Effector memory CD8-positive, alpha-beta T cell (primary cell): ENCODE measurements at regions not wholly inside any gene's neighbourhood (a gene's known extent, or its start where the extent isn't known, plus 50 kb on each side); places are given as distances from the start of the nearest gene placed in this dataset.
"Not testable (repeated sequence)": the region's sequence is repeated elsewhere in the genome, so short reads cannot be mapped to it uniquely, and the experiment has no call there.

ENCODE experiments used
- ATAC-seq: fragments of 150-1000 bp; cut with Tn5 transposase; replicated peaks from 2 replicates; pipeline ENCODE4 v1.10.0; 2021; ENCODE audit warnings: mild to moderate bottlenecking, moderate library complexity
- DNase-seq, 3 experiments: peaks; one replicate each; pipeline ENCODE4 v3.0.0; 2021
- H3K27ac Mint-ChIP-seq, 2 donors: one replicate each; pipeline ENCODE4 v1.8.0; 2022; ENCODE audit warnings: mild to moderate bottlenecking in 2 of 2, mixed read lengths in 2 of 2, moderate library complexity in 2 of 2
- H3K27me3 Mint-ChIP-seq, 2 donors: one replicate each; pipeline ENCODE4 v1.8.0; 2022; ENCODE audit warnings: mixed read lengths in 2 of 2
- H3K36me3 Mint-ChIP-seq: one replicate; pipeline ENCODE4 v1.8.0; 2022; ENCODE audit warnings: mild to moderate bottlenecking, moderate library complexity, mixed read lengths; ENCODE audit not compliant: insufficient read depth
- H3K4me1 Mint-ChIP-seq, 2 donors: one replicate each; pipeline ENCODE4 v1.8.0; 2022; ENCODE audit warnings: low read depth in 2 of 2, mixed read lengths in 2 of 2
- H3K4me3 Mint-ChIP-seq, 2 donors: one replicate each; pipeline ENCODE4 v1.8.0; 2022; ENCODE audit warnings: mild to moderate bottlenecking in 2 of 2, mixed read lengths in 2 of 2, moderate library complexity in 2 of 2
- H3K9me3 Mint-ChIP-seq, 2 donors: one replicate each; pipeline ENCODE4 v1.8.0; 2022; ENCODE audit warnings: mixed read lengths in 2 of 2

DNA sequence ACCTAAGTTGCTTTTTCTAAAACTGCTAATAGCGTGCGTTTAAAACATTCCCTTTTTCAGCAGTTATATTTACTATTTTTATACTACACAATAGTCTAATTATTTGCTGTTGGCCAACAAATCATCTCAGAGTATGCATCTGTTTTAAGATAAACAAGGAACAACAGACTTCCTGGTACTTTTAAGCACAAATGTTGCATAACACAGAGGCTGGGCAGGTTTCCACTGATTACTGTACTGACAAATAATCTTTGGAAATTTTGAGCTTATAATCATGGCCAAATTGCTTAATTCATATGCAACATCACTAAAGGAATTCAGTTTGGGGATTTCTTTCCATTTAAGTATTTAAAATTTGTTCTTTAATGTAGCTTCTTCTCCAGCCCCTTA is 737.4 kb upstream of the SALL3 start:
- Mint-ChIP-seq H3K36me3 (no peaks in the 10 kb centered on the region), H3K27ac (no peak overlapping the region), H3K4me1 (no peaks in the 10 kb centered on the region), H3K27me3 (no peaks in the 10 kb centered on the region), H3K4me3 (no peak overlapping the region), H3K9me3 (peaks cover 4 to 16% of the 10 kb centered on the region in 2 donors)
- no peak for ATAC-seq
- DNase-seq, result no peak

DNA sequence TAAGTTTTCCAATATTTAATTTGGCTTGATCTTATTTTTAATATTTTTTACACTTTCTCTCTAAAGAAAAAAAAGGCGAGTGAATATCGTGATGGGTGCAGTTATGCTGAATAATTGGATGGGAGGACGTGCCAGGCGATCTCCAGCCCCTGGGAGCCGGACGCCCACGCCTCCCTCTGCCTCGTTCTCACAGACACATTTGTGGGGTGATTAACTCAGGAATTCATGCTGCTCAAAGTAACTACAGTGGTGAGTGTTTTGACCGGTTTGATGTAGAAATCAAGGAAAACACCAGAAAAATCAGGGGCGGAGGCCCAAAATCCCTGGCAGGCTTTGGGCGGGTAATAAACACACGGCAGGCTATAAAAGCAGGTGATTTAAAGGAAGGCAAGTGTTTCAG is 736.8 kb upstream of the SALL3 start:
- Mint-ChIP-seq H3K27me3 (no peaks in the 10 kb centered on the region), H3K4me1 (no peaks in the 10 kb centered on the region), H3K9me3 (peaks cover 4 to 16% of the 10 kb centered on the region in 2 donors), H3K27ac (no peak overlapping the region), H3K36me3 (no peaks in the 10 kb centered on the region), H3K4me3 (no peak overlapping the region)
- ATAC-seq (no peak), DNase-seq (no peak)

DNA sequence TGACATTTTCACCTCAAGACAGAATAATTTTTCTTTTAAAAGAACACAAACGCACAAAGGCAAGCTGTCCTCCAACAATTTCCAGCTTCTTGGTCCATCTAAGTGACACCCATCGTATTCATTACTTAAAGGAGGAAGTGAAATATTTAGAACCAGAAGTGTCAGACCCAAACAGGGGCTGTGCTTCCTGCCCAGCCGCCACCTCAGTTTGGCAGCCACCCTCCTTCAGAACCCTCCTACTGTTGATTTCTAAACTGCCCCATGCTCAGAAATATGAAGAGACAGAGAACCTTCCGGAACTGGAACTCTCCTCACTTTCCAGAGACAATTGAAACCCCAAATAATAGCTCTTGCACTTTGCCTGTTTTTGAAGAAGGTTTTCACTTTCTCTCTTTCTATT is 734.8 kb upstream of the SALL3 start:
- no peak for ATAC-seq
- Mint-ChIP-seq H3K4me1 (no peaks in the 10 kb centered on the region), H3K4me3 (no peak overlapping the region), H3K36me3 (no peaks in the 10 kb centered on the region), H3K27ac (no peak overlapping the region), H3K9me3 (peaks cover 0 to 9% of the 10 kb centered on the region in 2 donors), H3K27me3 (no peaks in the 10 kb centered on the region)
- DNase-seq, result no peak

DNA sequence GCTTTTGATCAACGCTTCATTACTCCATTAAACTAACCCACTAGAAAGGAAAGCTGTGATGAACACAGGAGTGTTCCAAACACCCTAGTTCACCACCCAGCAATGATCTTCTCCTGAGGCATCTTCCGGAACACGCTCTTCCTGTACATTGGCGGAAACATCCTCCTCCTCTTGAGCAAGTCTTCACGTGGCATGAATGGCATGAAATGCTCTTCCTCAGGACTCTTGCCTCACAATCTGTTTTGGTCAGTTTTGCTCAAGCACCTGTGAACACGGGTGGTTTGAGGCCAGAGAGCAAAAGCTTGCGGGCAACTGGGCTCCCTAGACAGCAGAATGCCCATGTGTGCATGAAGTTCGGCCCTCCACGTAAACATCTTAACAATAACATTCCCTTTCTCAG is 734.2 kb upstream of the SALL3 start:
- H3K4me1 Mint-ChIP-seq, result no peaks in the 10 kb centered on the region
- H3K36me3 Mint-ChIP-seq, result no peaks in the 10 kb centered on the region
- no peak overlapping the region for H3K4me3 Mint-ChIP-seq
- H3K27me3 Mint-ChIP-seq, result no peaks in the 10 kb centered on the region
- ATAC-seq (no peak), DNase-seq (no peak)
- H3K27ac Mint-ChIP-seq, result no peak overlapping the region
- peaks cover 0 to 9% of the 10 kb centered on the region in 2 donors for H3K9me3 Mint-ChIP-seq

DNA sequence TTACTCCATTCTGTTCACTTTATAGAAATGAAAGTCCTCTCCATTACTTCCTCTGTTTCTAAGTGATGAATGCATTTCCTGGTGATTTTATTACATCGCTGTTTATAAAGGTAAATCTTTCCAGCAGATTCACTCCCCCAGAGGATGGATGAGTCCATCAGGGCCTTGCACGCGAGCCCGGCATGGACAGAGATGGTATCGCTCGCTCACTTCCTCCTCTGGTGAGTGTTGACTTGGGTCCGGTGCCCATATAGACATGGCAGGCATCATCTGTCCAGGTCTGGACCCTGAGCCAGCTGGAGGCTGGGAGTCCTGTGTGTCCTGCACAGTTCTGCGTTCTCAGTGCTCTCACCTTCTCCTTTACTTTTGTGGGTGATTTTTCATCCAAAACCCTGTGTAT is 733.6 kb upstream of the SALL3 start:
- Mint-ChIP-seq H3K4me3 (no peak overlapping the region), H3K27me3 (no peaks in the 10 kb centered on the region), H3K9me3 (peaks cover 0 to 9% of the 10 kb centered on the region in 2 donors), H3K27ac (no peak overlapping the region), H3K4me1 (no peaks in the 10 kb centered on the region), H3K36me3 (no peaks in the 10 kb centered on the region)
- ATAC-seq, result no peak
- no peak for DNase-seq

DNA sequence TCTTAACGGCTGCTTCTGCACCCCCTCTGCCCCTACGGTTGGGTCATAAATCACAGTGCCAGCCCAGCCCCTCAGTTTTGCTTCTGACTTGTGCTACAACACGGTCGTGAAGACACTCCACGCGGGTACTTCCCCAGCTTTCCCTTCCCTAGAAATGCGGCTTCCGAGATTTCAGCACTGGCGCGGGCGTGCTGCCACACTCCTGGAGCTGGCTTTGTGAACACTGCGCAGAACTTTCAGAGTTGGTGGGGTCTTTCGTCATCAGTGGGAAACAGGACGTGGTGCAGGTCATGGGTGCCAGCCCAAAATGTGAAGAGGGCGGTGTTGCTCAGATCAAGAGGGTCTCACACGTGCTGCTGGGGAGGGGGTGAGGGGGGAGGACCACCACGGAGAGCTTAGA is 733.0 kb upstream of the SALL3 start:
- H3K4me3 Mint-ChIP-seq, result no peak overlapping the region

DNA sequence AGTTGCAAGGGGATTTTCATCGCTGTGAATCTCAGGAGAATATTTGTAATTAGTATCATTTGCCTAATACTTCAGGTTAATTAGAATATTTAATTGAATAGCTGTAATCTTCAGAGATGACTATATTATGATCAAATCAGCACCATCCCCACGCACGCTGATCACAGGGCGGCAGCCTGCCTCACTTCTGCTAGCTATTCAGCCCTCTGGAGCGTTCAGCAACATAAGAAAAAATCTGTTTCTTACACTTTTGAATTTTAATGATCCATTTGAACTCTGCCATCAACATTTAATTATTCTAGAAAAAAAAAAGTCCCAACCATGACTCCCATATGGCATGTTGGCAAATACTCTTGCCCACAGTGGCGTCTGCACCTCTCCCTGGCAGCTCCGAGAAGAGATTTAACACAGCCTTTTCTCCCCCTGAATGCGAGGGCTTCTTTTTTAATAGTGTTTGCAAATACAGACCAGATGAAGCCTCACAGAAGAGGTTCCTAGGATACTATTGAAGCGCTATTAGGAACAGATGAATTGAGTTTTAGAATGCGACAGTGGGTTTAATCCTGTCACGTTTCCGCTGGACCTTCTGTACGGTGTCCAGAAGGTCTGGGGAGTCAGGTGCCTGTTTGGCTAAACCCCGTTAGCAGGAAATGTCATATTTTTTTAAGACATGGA is 731.9 kb upstream of the SALL3 start:
- Mint-ChIP-seq H3K36me3 (no peaks in the 10 kb centered on the region), H3K27me3 (no peaks in the 10 kb centered on the region), H3K4me1 (no peaks in the 10 kb centered on the region), H3K9me3 (peaks cover 0 to 9% of the 10 kb centered on the region in 2 donors), H3K27ac (no peak overlapping the region), H3K4me3 (no peak overlapping the region)
- no peak for DNase-seq
- no peak for ATAC-seq

More for the DNA sequence above, 733.0 kb upstream of the SALL3 start:
- H3K9me3 Mint-ChIP-seq, result peaks cover 0 to 9% of the 10 kb centered on the region in 2 donors
- no peak for DNase-seq
- H3K27me3 Mint-ChIP-seq, result no peaks in the 10 kb centered on the region
- H3K27ac Mint-ChIP-seq, result no peak overlapping the region
- ATAC-seq, result no peak
- no peaks in the 10 kb centered on the region for H3K36me3 Mint-ChIP-seq
- no peaks in the 10 kb centered on the region for H3K4me1 Mint-ChIP-seq

DNA sequence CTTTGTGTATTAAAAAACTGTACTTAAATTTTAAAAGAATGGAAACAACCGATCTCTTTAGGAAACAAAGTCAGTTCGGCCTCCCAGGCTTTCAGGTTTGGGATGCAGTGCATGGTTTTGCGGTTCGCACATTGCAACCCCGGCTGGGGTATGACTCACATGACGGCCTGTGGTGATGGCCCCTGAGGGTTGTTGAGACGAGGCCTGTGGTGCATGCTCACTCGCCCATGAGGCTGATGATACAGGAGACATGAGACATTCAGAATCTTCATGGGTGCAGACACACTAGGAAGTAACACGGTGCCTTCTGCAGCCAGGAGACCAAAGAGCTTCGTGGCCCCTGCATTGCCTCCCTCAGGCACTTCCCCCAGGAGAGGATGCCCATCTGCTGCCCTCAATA is 724.6 kb upstream of the SALL3 start:
- Mint-ChIP-seq H3K36me3 (peaks cover 2% of the 10 kb centered on the region), H3K4me3 (no peak overlapping the region)
- no peak for ATAC-seq

DNA sequence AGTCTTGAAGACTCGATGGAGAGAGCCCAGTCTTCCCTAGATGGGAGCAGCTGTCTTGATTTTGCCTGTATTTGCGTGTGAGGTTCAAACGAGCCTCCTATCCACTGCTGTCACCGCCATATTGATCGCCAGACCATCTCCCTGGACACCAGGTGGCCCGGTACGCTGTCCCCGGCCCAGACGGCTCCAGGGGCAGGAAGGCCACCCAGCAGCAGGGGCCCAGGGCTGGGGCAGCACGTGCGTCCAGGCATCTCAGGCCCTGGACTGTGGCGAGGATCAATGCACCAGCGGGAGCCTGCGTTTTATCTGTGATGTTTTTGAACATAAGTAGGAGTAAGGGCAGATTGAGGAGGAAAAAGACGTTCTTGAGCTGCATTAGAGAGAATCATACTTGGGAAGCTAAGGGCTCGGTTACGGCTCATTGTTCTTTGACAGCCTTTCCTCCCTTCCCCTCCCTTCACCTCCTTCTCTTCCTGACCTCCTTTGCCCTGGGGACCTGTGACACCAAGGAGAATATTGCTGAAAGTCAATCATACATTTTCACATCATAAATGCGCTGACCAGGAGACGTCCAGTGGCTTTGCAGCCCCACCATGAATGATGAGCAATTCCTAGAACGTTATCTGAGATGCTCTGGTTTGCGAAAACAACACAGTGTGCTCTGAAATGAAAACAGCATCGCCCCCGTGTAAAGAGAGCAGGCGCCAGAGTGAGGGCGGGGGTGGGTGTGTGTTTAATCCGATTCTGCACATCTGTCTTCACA is 711.2 kb upstream of the SALL3 start:
- Mint-ChIP-seq H3K4me1 (no peaks in the 10 kb centered on the region), H3K27ac (no peak overlapping the region), H3K4me3 (no peak overlapping the region), H3K9me3 (peaks cover 0 to 6% of the 10 kb centered on the region in 2 donors), H3K36me3 (no peaks in the 10 kb centered on the region), H3K27me3 (no peaks in the 10 kb centered on the region)
- no peak for ATAC-seq
- no peak for DNase-seq

More for the DNA sequence above, 724.6 kb upstream of the SALL3 start:
- no peak for DNase-seq
- Mint-ChIP-seq H3K4me1 (no peaks in the 10 kb centered on the region), H3K27ac (no peak overlapping the region), H3K9me3 (no peaks in the 10 kb centered on the region), H3K27me3 (no peaks in the 10 kb centered on the region)

DNA sequence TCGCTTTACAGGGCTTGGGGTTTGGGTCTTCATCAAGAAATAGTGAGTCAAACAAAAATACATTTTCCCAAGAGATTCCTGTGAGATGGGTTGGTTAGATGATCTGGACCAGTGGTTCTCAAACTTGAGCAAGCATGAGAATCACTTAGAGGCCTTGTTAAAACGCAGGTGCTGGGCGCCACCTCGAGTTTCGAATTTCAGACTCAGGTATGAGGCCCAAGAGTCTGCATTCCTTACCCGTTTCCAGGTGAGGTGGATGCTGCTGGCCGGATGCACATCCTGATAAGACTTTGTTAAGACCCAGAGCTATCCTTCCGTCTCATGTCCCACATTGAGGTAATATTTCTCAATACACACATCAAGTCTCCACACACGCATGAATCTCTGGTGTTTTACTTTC is 707.8 kb upstream of the SALL3 start:
- no peaks in the 10 kb centered on the region for H3K36me3 Mint-ChIP-seq
- ATAC-seq (no peak), DNase-seq (no peak)
- H3K4me1 Mint-ChIP-seq, result no peaks in the 10 kb centered on the region
- no peak overlapping the region for H3K27ac Mint-ChIP-seq
- no peaks in the 10 kb centered on the region for H3K27me3 Mint-ChIP-seq
- peaks cover 8 to 23% of the 10 kb centered on the region in 2 donors for H3K9me3 Mint-ChIP-seq
- no peak overlapping the region for H3K4me3 Mint-ChIP-seq

DNA sequence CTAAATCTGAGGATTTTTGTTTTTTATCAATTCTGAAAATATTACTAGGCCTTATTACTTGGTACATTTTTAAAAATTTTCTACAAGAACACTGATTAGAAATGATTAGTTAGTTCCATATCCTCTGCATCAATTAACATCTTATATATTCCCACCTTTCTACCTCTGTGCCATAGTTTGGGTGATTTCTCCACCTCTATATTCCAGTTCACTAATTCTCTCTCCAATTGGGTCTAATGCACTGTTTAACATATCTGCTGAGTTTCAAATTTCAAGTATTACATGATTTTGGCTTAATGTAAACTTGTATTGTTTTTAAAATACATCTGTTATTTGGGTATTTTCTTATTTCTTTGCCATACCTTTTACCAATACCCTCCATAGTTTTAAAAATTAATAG is 705.7 kb upstream of the SALL3 start:
- ATAC-seq, result no peak
- Mint-ChIP-seq H3K36me3 (no peaks in the 10 kb centered on the region), H3K27me3 (no peaks in the 10 kb centered on the region), H3K9me3 (peaks cover 10 to 28% of the 10 kb centered on the region in 2 donors), H3K4me1 (no peaks in the 10 kb centered on the region), H3K4me3 (no peak overlapping the region), H3K27ac (no peak overlapping the region)
- no peak for DNase-seq

DNA sequence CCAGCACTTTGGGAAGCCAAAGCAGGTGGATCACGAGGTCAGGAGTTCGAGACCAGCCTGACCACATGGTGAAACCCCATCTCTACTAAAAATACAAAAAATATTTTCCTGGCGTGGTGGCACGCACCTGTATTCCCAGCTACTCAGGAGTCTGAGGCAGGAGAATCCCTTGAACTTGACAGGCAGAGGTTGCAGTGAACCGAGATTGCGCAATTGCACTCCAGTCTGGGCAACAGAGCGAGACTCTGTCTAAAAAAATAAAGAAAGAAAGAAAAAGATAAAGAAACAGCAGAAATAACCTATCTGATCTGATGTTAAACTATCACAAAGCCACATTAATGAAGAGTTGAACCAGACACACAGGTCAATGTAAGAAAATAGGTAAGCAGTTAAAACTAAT is 696.2 kb upstream of the SALL3 start:
- not testable (repeated sequence) for ATAC-seq, H3K27ac Mint-ChIP-seq, H3K27me3 Mint-ChIP-seq, DNase-seq, H3K4me3 Mint-ChIP-seq, H3K4me1 Mint-ChIP-seq, H3K9me3 Mint-ChIP-seq, H3K36me3 Mint-ChIP-seq

DNA sequence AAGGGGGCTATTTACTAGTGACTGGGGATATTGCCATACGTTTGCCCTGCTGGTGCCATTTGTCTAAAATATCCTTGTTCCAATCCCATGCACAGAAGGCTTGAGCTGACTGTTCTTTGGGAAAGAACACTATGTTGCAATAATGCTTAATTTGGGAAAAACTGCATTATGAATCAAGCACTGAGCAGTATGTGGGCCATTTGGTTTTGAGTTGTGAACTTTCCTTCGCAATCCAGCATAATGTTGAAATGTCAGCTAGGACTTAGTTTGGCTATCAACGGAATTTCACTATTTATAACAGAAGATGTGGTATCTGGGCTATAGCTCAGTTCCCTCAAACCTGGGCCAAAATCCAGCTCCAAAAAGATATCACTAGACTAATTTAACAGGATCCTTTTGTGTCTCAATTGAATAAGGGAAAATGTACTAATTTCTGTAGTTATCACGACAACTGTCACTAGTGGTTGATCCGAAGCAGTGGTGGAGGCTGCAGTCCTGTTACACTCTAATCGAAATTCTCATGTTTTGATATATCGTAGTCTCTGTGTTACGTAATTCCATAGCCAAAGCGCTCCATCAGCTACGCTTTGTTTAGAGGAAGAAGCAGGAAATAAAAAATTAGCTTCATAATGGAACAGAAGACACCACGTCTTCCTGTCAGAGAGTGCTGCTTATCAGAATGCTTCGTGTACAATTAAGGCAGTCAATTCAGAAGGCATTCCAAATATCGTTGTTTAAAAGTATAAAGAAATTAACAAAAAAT is 686.8 kb upstream of the SALL3 start:
- H3K4me3 Mint-ChIP-seq, result no peak overlapping the region
- no peaks in the 10 kb centered on the region for H3K4me1 Mint-ChIP-seq
- peaks cover 0 to 7% of the 10 kb centered on the region in 2 donors for H3K27me3 Mint-ChIP-seq
- DNase-seq (no peak), ATAC-seq (no peak)
- peaks cover 0 to 2% of the 10 kb centered on the region in 2 donors for H3K9me3 Mint-ChIP-seq
- no peak overlapping the region for H3K27ac Mint-ChIP-seq
- H3K36me3 Mint-ChIP-seq, result no peaks in the 10 kb centered on the region

DNA sequence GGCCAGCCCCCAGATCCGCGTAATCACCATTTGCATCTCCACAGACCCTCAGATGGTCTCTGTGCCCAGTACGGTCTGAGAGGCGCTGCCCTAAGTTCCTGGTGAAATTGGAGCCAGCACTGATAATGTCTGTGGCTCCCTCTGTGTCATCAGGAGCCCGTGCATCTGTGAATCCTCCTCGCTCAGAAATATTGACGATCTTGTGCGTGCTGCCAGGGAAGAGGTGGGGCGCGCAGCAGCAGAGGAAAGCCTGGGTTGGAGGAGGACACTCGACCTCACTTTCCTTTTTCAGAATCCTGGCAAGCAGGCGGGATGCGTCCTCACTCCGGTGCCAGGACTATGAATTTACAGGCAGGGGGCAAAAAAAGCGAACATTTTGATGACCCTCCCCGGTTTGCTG is 686.1 kb upstream of the SALL3 start:
- peaks cover 0 to 11% of the 10 kb centered on the region in 2 donors for H3K27me3 Mint-ChIP-seq
- H3K4me1 Mint-ChIP-seq, result no peaks in the 10 kb centered on the region
- no peak overlapping the region for H3K4me3 Mint-ChIP-seq
- H3K9me3 Mint-ChIP-seq, result peaks cover 0 to 2% of the 10 kb centered on the region in 2 donors
- DNase-seq, result no peak
- no peak overlapping the region for H3K27ac Mint-ChIP-seq
- no peaks in the 10 kb centered on the region for H3K36me3 Mint-ChIP-seq
- ATAC-seq, result no peak
